GM23338 (cell line): ENCODE measurements at regions not wholly inside any gene's neighbourhood (a gene's known extent, or its start where the extent isn't known, plus 50 kb on each side); places are given as distances from the start of the nearest gene placed in this dataset.
A peak's percentile ranks its signal among the peaks of the same experiment; 100 is the strongest.

ENCODE experiments used
- ATAC-seq: fragments of 200-7000 bp; cut with Tn5 transposase; 3 replicates; pipeline ENCODE4 v1.9.1; 2020
- DNase-seq: peaks from one replicate; pipeline ENCODE4 v3.0.0-alpha.2; 2015; ENCODE audit warnings: low spot score
- H2AFZ ChIP-seq: fragments of 200-600 bp; sonication (generic); 2 replicates; pipeline ENCODE4 v1.8.0; 2016; ENCODE audit warnings: antibody characterized with exemption, mild to moderate bottlenecking, moderate library complexity
- H3F3A ChIP-seq: fragments of 200-600 bp; sonication (generic); replicated peaks from 2 replicates; pipeline ENCODE4 v1.8.0; 2017; ENCODE audit warnings: antibody characterized with exemption, mixed run types, low read depth
- H3K27ac ChIP-seq: fragments of 200-600 bp; sonication (generic); 2 replicates; pipeline ENCODE4 v1.6.1; 2016; ENCODE audit warnings: low read depth
- H3K27me3 ChIP-seq: fragments of 200-600 bp; sonication (generic); 2 replicates; pipeline ENCODE4 v1.8.0; 2016; ENCODE audit warnings: mild to moderate bottlenecking, mixed run types, moderate library complexity; ENCODE audit not compliant: insufficient read depth
- H3K36me3 ChIP-seq: fragments of 200-600 bp; sonication (generic); 2 replicates; pipeline ENCODE4 v1.8.0; 2016; ENCODE audit warnings: mild to moderate bottlenecking; ENCODE audit not compliant: insufficient read depth
- H3K4me1 ChIP-seq: fragments of 200-600 bp; sonication (generic); 2 replicates; pipeline ENCODE4 v1.8.0; 2016; ENCODE audit warnings: mild to moderate bottlenecking, moderate library complexity; ENCODE audit not compliant: insufficient read depth
- H3K4me2 ChIP-seq: fragments of 200-600 bp; sonication (generic); 2 replicates; pipeline ENCODE4 v1.7.1; 2017; ENCODE audit warnings: mixed run types
- H3K4me3 ChIP-seq: fragments of 200-600 bp; sonication (generic); 2 replicates; pipeline ENCODE4 v1.6.1; 2016; ENCODE audit warnings: mixed run types
- H3K79me2 ChIP-seq: fragments of 200-600 bp; sonication (generic); replicated peaks from 2 replicates; pipeline ENCODE4 v1.8.0; 2017; ENCODE audit warnings: mild to moderate bottlenecking; ENCODE audit not compliant: insufficient read depth
- H3K9me2 ChIP-seq: fragments of 200-600 bp; sonication (generic); 2 replicates; pipeline ENCODE4 v1.8.0; 2017; ENCODE audit not compliant: insufficient read depth
- H4K20me1 ChIP-seq: fragments of 200-600 bp; sonication (generic); replicated peaks from 2 replicates; pipeline ENCODE4 v1.8.0; 2017; ENCODE audit warnings: mild to moderate bottlenecking; ENCODE audit not compliant: insufficient read depth
- H3K27ac Mint-ChIP-seq: 2 replicates; pipeline ENCODE4 v1.8.0; 2020; ENCODE audit warnings: inconsistent platforms, mild to moderate bottlenecking, moderate library complexity, mixed read lengths
- H3K27me3 Mint-ChIP-seq: 3 replicates; pipeline ENCODE4 v1.8.0; 2022; ENCODE audit warnings: low read depth, mild to moderate bottlenecking, moderate library complexity, mixed read lengths, inconsistent platforms; ENCODE audit not compliant: insufficient read depth, poor library complexity
- H3K36me3 Mint-ChIP-seq: 3 replicates; pipeline ENCODE4 v1.8.0; 2021; ENCODE audit warnings: low read depth, mild to moderate bottlenecking, inconsistent platforms, moderate library complexity, mixed read lengths
- H3K4me1 Mint-ChIP-seq: 3 replicates; pipeline ENCODE4 v1.8.0; 2020; ENCODE audit warnings: mild to moderate bottlenecking, inconsistent platforms, mixed read lengths
- H3K4me3 Mint-ChIP-seq: 3 replicates; pipeline ENCODE4 v1.8.0; 2021; ENCODE audit warnings: moderate library complexity, mild to moderate bottlenecking, inconsistent platforms, mixed read lengths
- H3K9me3 Mint-ChIP-seq: 3 replicates; pipeline ENCODE4 v1.8.0; 2020; ENCODE audit warnings: moderate library complexity, mild to moderate bottlenecking, inconsistent platforms, mixed read lengths
- CREB1 ChIP-seq: fragments of 250-450 bp; sonication (Bioruptor Pico); IDR thresholded peaks from 2 replicates; pipeline ENCODE4 v1.5.0; 2020; ENCODE audit warnings: low read depth, mild to moderate bottlenecking, moderate library complexity
- EZH2 ChIP-seq: fragments of 200-600 bp; sonication (generic); IDR thresholded peaks from one replicate; pipeline ENCODE4 v1.8.0; 2017; ENCODE audit warnings: antibody characterized with exemption, mild to moderate bottlenecking, low read depth; ENCODE audit not compliant: unreplicated experiment
- EZH2phosphoT487 ChIP-seq: fragments of 200-600 bp; sonication (generic); IDR thresholded peaks from one replicate; pipeline ENCODE4 v1.8.1; 2018; ENCODE audit warnings: antibody characterized with exemption; ENCODE audit not compliant: unreplicated experiment
- JUNB ChIP-seq: IDR thresholded peaks from one replicate; pipeline ENCODE4 v1.6.1; 2016; ENCODE audit warnings: antibody characterized with exemption; ENCODE audit not compliant: unreplicated experiment
- NANOG ChIP-seq: IDR thresholded peaks from 2 replicates; pipeline ENCODE4 v1.6.1; 2016; ENCODE audit warnings: antibody characterized with exemption, borderline replicate concordance
- POLR2AphosphoS5 ChIP-seq: IDR thresholded peaks from 2 replicates; pipeline ENCODE4 v1.6.1; 2016; ENCODE audit warnings: antibody characterized with exemption, low read depth
- STAT1 ChIP-seq: IDR thresholded peaks from one replicate; pipeline ENCODE4 v1.6.1; 2016; ENCODE audit warnings: antibody characterized with exemption; ENCODE audit not compliant: unreplicated experiment
- ZNF114 ChIP-seq: fragments of 250-450 bp; sonication (Bioruptor Pico); IDR thresholded peaks from 2 replicates; pipeline ENCODE4 v1.5.0; 2020; ENCODE audit warnings: mild to moderate bottlenecking, moderate library complexity
- ZNF331 ChIP-seq: fragments of 250-450 bp; sonication (Bioruptor Pico); IDR thresholded peaks from 2 replicates; pipeline ENCODE4 v1.5.0; 2020; ENCODE audit warnings: low read depth, mild to moderate bottlenecking, moderate library complexity
- TF ChIP-seq, protein P1 (sequence below): fragments of 250-450 bp; sonication (Bioruptor Pico); IDR thresholded peaks from 2 replicates; pipeline ENCODE4 v1.5.0; 2020; ENCODE audit warnings: mild to moderate bottlenecking, moderate library complexity
- TF ChIP-seq, protein P2 (sequence below): IDR thresholded peaks from 2 replicates; pipeline ENCODE4 v1.6.1; 2016; ENCODE audit warnings: antibody characterized with exemption
- TF ChIP-seq, protein P3 (sequence below), 2 experiments: fragments of 200-600 bp in 1 of 2; sonication (generic) in 1 of 2; conservative IDR thresholded peaks; 2 replicates each; pipeline versions ENCODE4 v1.5.1 to v1.6.1; 2016 to 2017; ENCODE audit warnings: antibody characterized with exemption in 2 of 2, low read depth in 2 of 2, mild to moderate bottlenecking in 2 of 2, moderate library complexity in 1 of 2
- TF ChIP-seq, protein P4 (sequence below): IDR thresholded peaks from one replicate; pipeline ENCODE4 v1.6.1; 2018; ENCODE audit warnings: antibody characterized with exemption; ENCODE audit not compliant: unreplicated experiment

DNA sequence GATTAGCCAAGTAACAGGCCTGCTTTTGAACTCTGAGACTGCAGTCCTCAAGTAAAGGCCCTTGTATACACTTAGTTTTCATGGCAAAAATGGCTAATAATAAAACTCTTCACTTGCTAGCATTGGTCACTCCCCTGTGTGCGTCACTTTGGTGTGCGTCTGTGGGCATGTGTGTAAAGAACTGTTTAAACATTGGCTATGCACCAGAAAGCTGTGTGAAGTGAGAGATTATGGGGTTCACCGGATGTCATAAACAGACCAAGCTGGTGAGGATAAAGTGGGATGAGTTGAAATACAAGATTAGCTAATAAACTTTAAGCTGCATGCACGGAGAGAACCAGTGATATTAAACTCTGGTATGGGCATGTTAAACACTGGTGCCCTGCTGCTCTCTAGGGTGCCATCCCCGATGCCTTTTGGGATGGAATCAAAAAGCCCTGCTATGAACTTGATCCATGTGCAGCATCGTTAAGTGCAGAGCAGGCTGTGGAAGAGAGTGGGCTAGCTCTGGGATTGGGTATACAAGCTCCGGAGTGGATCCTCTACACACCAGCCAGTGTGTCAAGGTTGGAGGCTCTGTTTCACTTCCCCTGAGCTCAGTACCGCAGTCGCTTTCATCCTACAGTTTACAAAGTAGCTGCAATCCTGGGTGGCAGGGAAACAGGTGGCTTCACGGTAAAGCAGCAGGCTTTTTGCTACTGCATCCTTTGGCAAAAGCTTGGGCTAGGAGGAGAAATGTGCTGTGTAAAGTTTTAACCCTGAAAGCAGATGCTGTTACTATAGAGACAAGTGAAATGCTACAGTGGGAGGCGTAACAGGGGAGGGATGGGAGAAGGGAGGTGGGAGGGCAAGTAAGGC is 108.3 kb upstream of the SLC4A4 start:
- no peaks in the 10 kb centered on the region for H3K36me3 ChIP-seq
- Mint-ChIP-seq H3K4me3 (no peak overlapping the region), H3K4me1 (peaks cover 23% of the 10 kb centered on the region), H3K27me3 (peaks cover 4% of the 10 kb centered on the region), H3K9me3 (no peaks in the 10 kb centered on the region), H3K36me3 (no peaks in the 10 kb centered on the region), H3K27ac (no peak overlapping the region)
- DNase-seq, result no peak
- H3F3A ChIP-seq, result no peaks in the 10 kb centered on the region
- peak; percentile 16; the same call in 1 of the 3 replicates for ATAC-seq
- TF ChIP-seq ZNF331 (CRISPR knock-in tag) (no peak), STAT1 (no peak), NANOG (no peak), CREB1 (no peak), JUNB (no peak), POLR2AphosphoS5 (no peak), EZH2 (no peak), ZNF114 (CRISPR knock-in tag) (no peak), EZH2phosphoT487 (no peak)
- TF ChIP-seq, protein P1, sequence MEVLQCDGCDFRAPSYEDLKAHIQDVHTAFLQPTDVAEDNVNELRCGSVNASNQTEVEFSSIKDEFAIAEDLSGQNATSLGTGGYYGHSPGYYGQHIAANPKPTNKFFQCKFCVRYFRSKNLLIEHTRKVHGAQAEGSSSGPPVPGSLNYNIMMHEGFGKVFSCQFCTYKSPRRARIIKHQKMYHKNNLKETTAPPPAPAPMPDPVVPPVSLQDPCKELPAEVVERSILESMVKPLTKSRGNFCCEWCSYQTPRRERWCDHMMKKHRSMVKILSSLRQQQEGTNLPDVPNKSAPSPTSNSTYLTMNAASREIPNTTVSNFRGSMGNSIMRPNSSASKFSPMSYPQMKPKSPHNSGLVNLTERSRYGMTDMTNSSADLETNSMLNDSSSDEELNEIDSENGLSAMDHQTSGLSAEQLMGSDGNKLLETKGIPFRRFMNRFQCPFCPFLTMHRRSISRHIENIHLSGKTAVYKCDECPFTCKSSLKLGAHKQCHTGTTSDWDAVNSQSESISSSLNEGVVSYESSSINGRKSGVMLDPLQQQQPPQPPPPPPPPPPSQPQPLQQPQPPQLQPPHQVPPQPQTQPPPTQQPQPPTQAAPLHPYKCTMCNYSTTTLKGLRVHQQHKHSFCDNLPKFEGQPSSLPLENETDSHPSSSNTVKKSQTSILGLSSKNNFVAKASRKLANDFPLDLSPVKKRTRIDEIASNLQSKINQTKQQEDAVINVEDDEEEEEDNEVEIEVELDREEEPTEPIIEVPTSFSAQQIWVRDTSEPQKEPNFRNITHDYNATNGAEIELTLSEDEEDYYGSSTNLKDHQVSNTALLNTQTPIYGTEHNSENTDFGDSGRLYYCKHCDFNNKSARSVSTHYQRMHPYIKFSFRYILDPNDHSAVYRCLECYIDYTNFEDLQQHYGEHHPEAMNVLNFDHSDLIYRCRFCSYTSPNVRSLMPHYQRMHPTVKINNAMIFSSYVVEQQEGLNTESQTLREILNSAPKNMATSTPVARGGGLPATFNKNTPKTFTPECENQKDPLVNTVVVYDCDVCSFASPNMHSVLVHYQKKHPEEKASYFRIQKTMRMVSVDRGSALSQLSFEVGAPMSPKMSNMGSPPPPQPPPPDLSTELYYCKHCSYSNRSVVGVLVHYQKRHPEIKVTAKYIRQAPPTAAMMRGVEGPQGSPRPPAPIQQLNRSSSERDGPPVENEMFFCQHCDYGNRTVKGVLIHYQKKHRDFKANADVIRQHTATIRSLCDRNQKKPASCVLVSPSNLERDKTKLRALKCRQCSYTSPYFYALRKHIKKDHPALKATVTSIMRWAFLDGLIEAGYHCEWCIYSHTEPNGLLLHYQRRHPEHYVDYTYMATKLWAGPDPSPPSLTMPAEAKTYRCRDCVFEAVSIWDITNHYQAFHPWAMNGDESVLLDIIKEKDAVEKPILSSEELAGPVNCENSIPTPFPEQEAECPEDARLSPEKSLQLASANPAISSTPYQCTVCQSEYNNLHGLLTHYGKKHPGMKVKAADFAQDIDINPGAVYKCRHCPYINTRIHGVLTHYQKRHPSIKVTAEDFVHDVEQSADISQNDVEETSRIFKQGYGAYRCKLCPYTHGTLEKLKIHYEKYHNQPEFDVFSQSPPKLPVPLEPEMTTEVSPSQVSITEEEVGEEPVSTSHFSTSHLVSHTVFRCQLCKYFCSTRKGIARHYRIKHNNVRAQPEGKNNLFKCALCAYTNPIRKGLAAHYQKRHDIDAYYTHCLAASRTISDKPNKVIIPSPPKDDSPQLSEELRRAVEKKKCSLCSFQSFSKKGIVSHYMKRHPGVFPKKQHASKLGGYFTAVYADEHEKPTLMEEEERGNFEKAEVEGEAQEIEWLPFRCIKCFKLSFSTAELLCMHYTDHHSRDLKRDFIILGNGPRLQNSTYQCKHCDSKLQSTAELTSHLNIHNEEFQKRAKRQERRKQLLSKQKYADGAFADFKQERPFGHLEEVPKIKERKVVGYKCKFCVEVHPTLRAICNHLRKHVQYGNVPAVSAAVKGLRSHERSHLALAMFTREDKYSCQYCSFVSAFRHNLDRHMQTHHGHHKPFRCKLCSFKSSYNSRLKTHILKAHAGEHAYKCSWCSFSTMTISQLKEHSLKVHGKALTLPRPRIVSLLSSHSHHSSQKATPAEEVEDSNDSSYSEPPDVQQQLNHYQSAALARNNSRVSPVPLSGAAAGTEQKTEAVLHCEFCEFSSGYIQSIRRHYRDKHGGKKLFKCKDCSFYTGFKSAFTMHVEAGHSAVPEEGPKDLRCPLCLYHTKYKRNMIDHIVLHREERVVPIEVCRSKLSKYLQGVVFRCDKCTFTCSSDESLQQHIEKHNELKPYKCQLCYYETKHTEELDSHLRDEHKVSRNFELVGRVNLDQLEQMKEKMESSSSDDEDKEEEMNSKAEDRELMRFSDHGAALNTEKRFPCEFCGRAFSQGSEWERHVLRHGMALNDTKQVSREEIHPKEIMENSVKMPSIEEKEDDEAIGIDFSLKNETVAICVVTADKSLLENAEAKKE (CRISPR knock-in tag), result no peak
- TF ChIP-seq, protein P2, sequence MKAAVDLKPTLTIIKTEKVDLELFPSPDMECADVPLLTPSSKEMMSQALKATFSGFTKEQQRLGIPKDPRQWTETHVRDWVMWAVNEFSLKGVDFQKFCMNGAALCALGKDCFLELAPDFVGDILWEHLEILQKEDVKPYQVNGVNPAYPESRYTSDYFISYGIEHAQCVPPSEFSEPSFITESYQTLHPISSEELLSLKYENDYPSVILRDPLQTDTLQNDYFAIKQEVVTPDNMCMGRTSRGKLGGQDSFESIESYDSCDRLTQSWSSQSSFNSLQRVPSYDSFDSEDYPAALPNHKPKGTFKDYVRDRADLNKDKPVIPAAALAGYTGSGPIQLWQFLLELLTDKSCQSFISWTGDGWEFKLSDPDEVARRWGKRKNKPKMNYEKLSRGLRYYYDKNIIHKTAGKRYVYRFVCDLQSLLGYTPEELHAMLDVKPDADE, result no peak
- TF ChIP-seq, protein P3, sequence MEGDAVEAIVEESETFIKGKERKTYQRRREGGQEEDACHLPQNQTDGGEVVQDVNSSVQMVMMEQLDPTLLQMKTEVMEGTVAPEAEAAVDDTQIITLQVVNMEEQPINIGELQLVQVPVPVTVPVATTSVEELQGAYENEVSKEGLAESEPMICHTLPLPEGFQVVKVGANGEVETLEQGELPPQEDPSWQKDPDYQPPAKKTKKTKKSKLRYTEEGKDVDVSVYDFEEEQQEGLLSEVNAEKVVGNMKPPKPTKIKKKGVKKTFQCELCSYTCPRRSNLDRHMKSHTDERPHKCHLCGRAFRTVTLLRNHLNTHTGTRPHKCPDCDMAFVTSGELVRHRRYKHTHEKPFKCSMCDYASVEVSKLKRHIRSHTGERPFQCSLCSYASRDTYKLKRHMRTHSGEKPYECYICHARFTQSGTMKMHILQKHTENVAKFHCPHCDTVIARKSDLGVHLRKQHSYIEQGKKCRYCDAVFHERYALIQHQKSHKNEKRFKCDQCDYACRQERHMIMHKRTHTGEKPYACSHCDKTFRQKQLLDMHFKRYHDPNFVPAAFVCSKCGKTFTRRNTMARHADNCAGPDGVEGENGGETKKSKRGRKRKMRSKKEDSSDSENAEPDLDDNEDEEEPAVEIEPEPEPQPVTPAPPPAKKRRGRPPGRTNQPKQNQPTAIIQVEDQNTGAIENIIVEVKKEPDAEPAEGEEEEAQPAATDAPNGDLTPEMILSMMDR (conservative IDR thresholded peaks at IDR 0.05; ENCODE audit: low read depth in 2 of 2), result no peak
- TF ChIP-seq, protein P4, sequence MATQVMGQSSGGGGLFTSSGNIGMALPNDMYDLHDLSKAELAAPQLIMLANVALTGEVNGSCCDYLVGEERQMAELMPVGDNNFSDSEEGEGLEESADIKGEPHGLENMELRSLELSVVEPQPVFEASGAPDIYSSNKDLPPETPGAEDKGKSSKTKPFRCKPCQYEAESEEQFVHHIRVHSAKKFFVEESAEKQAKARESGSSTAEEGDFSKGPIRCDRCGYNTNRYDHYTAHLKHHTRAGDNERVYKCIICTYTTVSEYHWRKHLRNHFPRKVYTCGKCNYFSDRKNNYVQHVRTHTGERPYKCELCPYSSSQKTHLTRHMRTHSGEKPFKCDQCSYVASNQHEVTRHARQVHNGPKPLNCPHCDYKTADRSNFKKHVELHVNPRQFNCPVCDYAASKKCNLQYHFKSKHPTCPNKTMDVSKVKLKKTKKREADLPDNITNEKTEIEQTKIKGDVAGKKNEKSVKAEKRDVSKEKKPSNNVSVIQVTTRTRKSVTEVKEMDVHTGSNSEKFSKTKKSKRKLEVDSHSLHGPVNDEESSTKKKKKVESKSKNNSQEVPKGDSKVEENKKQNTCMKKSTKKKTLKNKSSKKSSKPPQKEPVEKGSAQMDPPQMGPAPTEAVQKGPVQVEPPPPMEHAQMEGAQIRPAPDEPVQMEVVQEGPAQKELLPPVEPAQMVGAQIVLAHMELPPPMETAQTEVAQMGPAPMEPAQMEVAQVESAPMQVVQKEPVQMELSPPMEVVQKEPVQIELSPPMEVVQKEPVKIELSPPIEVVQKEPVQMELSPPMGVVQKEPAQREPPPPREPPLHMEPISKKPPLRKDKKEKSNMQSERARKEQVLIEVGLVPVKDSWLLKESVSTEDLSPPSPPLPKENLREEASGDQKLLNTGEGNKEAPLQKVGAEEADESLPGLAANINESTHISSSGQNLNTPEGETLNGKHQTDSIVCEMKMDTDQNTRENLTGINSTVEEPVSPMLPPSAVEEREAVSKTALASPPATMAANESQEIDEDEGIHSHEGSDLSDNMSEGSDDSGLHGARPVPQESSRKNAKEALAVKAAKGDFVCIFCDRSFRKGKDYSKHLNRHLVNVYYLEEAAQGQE, result no peak
- no peaks in the 10 kb centered on the region for H3K79me2 ChIP-seq
- no peak overlapping the region for H3K4me2 ChIP-seq
- peaks cover 13% of the 10 kb centered on the region for H3K4me1 ChIP-seq
- H3K27me3 ChIP-seq, result no peaks in the 10 kb centered on the region
- peaks cover 6% of the 10 kb centered on the region; the same call in 1 of the 2 replicates for H3K9me2 ChIP-seq
- H2AFZ ChIP-seq, result peak overlapping the region; percentile 52; the same call in 1 of the 2 replicates
- no peaks in the 10 kb centered on the region for H4K20me1 ChIP-seq
- no peak overlapping the region for H3K4me3 ChIP-seq
- H3K27ac ChIP-seq, result no peak overlapping the region
